Transverse colon (tissue), 4 donors: ENCODE measurements at regions not wholly inside any gene's neighbourhood (a gene's known extent, or its start where the extent isn't known, plus 50 kb on each side); places are given as distances from the start of the nearest gene placed in this dataset.

Experiments used
- DNase-seq: peaks from one replicate; pipeline ENCODE4 v3.0.0-alpha.2; 2019
- H3K27ac ChIP-seq, 4 donors: fragments of 200-600 bp; sonication (generic); 2 replicates each; pipeline ENCODE4 v1.5.1; 2016 to 2018; ENCODE audit warnings: inconsistent platforms in 4 of 4
- H3K27me3 ChIP-seq: fragments of 200-600 bp; sonication (generic); 2 replicates; pipeline ENCODE4 v1.5.1; 2017; ENCODE audit warnings: inconsistent platforms
- H3K36me3 ChIP-seq, 4 donors: fragments of 200-600 bp; sonication (generic); 2 replicates each; pipeline ENCODE4 v1.5.1; 2017 to 2019; ENCODE audit warnings: inconsistent platforms in 4 of 4
- H3K4me1 ChIP-seq, 4 donors: fragments of 200-600 bp; sonication (generic); 2 replicates each; pipeline ENCODE4 v1.5.1; 2017 to 2020; ENCODE audit warnings: inconsistent platforms in 4 of 4
- H3K4me3 ChIP-seq, 4 donors: fragments of 200-600 bp; sonication (generic); 1 replicate in 1 of 4; 2 replicates in 3 of 4; pipeline versions ENCODE4 v1.5.1 to v1.6.1; 2017 to 2019; ENCODE audit warnings: inconsistent platforms in 4 of 4
- H3K9me3 ChIP-seq, 2 donors: fragments of 200-600 bp; sonication (generic); 2 replicates each; pipeline ENCODE4 v1.5.1; 2017 to 2019; ENCODE audit warnings: inconsistent platforms in 2 of 2
- CTCF ChIP-seq, 5 experiments: fragments of 200-600 bp in 3 of 5; fragments of 450-650 bp in 2 of 5; sonication (generic) in 3 of 5; IDR thresholded peaks; 1 replicate in 2 of 5; 2 replicates in 3 of 5; pipeline ENCODE4 v1.5.1; 2016 to 2017; ENCODE audit warnings: antibody characterized with exemption in 5 of 5, inconsistent platforms in 3 of 5, mild to moderate bottlenecking in 2 of 5, moderate library complexity in 1 of 5
- EP300 ChIP-seq: sonication (generic); formaldehyde crosslinking; IDR thresholded peaks from one replicate; pipeline ENCODE4 v1.6.1; 2017; ENCODE audit warnings: antibody characterized with exemption, low read depth
- POLR2A ChIP-seq: fragments of 450-650 bp; IDR thresholded peaks from one replicate; pipeline ENCODE4 v1.6.1; 2016; ENCODE audit warnings: antibody characterized with exemption, mild to moderate bottlenecking, moderate library complexity
- POLR2AphosphoS5 ChIP-seq, 3 donors: sonication (generic); formaldehyde crosslinking; IDR thresholded peaks; one replicate each; pipeline ENCODE4 v1.6.1; 2016; ENCODE audit warnings: antibody characterized with exemption in 3 of 3
- WGBS, 2 donors: methylation state at CpG; one replicate each; pipeline ENCODE4 v1.1.5; 2018; ENCODE audit warnings: low coverage in 1 of 2; 5-methylcytosine and 5-hydroxymethylcytosine counted together
- in situ Hi-C, 4 donors: fragments of 200-750 bp; cut with MboI; loops; one replicate each; pipeline versions ENCODE4 v1.15.0 to v1.15.1; 2017; ENCODE audit warnings: low sequenced_read_pairs in 3 of 4, low pct_ligation_motif_present in 1 of 4, low pct_unique_long_range_greater_than_20kb in 1 of 4
- intact Hi-C: fragments of 100-400 bp; cut with DNase I; formaldehyde crosslinking; loops from one replicate; pipeline ENCODE4 v1.15.1; 2023; ENCODE audit warnings: low total_unique reads

GRCh38 chr18:57294547-57294946 lies 57.8 kb upstream of the ST8SIA3 start:
- in situ Hi-C loops, result no loop called here
- WGBS, 2 donors, result 82% methylated on average over 2 of the region's 2 CpGs; no CpG with 5 or more reads in 1 of the 2 donors
- no peak for TF ChIP-seq EP300
- no peak for TF ChIP-seq POLR2A
- TF ChIP-seq POLR2AphosphoS5 (IDR thresholded peaks at IDR 0.05), result no peak
- TF ChIP-seq CTCF (IDR thresholded peaks at IDR 0.05), result no peak

GRCh38 chr18:57296336-57296735 lies 56.0 kb upstream of the ST8SIA3 start:
- Histone ChIP-seq H3K9me3 (no peaks in the 10 kb centered on the region), H3K36me3 (no peaks in the 10 kb centered on the region), H3K4me1 (no peaks in the 10 kb centered on the region), H3K4me3 (no peak overlapping the region), H3K27me3 (no peaks in the 10 kb centered on the region), H3K27ac (no peak overlapping the region)
- intact Hi-C loops (no loop called here), in situ Hi-C loops (no loop called here)
- TF ChIP-seq EP300 (no peak), CTCF (IDR thresholded peaks at IDR 0.05) (no peak), POLR2A (no peak), POLR2AphosphoS5 (IDR thresholded peaks at IDR 0.05) (no peak)
- no peak for DNase-seq

More at GRCh38 chr18:57294547-57294946, 57.8 kb upstream of the ST8SIA3 start:
- DNase-seq, result no peak
- no peak overlapping the region for H3K27ac ChIP-seq
- intact Hi-C loops, result no loop called here
- H3K27me3 ChIP-seq, result no peaks in the 10 kb centered on the region
- H3K36me3 ChIP-seq, result no peaks in the 10 kb centered on the region
- H3K9me3 ChIP-seq, result no peaks in the 10 kb centered on the region
- H3K4me3 ChIP-seq, result no peak overlapping the region
- no peaks in the 10 kb centered on the region for H3K4me1 ChIP-seq

- Histone ChIP-seq H3K4me3 (no peak overlapping the region), H3K27me3 (no peaks in the 10 kb centered on the region), H3K4me1 (no peaks in the 10 kb centered on the region), H3K27ac (no peak overlapping the region), H3K9me3 (no peaks in the 10 kb centered on the region), H3K36me3 (no peaks in the 10 kb centered on the region)
- no peak for DNase-seq
- TF ChIP-seq EP300 (no peak), POLR2AphosphoS5 (IDR thresholded peaks at IDR 0.05) (no peak), CTCF (IDR thresholded peaks at IDR 0.05) (no peak), POLR2A (no peak)
- intact Hi-C loops, result no loop called here
- in situ Hi-C loops, result no loop called here
- 53 to 90% methylated on average over 1 to 7 of the region's 7 CpGs for WGBS, 2 donors
These were observed 55.1 kb upstream of the ST8SIA3 start for GRCh38 chr18:57297306-57297705.

- H3K4me1 ChIP-seq, result no peaks in the 10 kb centered on the region
- H3K27me3 ChIP-seq, result no peaks in the 10 kb centered on the region
- in situ Hi-C loops, result no loop called here
- H3K9me3 ChIP-seq, result no peaks in the 10 kb centered on the region
- H3K4me3 ChIP-seq, result no peak overlapping the region
- no peak for DNase-seq
- TF ChIP-seq POLR2AphosphoS5 (IDR thresholded peaks at IDR 0.05) (no peak), EP300 (no peak), POLR2A (no peak), CTCF (IDR thresholded peaks at IDR 0.05) (no peak)
- no peaks in the 10 kb centered on the region for H3K36me3 ChIP-seq
- H3K27ac ChIP-seq, result no peak overlapping the region
- intact Hi-C loops, result loop anchor here (10.0 kb wide), 1 partner anchor 775 kb away; no protein-coding TSS in a partner anchor
These were observed 52.4 kb upstream of the ST8SIA3 start for GRCh38 chr18:57299931-57300330.
